Osteocyte (in vitro differentiated cells): ENCODE measurements at regions not wholly inside any gene's neighbourhood (a gene's known extent, or its start where the extent isn't known, plus 50 kb on each side); places are given as distances from the start of the nearest gene placed in this dataset.

ENCODE experiments used
- DNase-seq: peaks from one replicate; pipeline ENCODE4 v3.0.0; 2021; ENCODE audit warnings: mixed read lengths; ENCODE audit not compliant: unreplicated experiment; ENCODE audit errors: extremely low spot score
- H3K27ac Mint-ChIP-seq: one replicate; pipeline ENCODE4 v1.8.0; 2021; ENCODE audit warnings: mild to moderate bottlenecking, mixed read lengths; ENCODE audit not compliant: unreplicated experiment
- H3K27me3 Mint-ChIP-seq: one replicate; pipeline ENCODE4 v1.8.0; 2021; ENCODE audit warnings: mixed read lengths; ENCODE audit not compliant: unreplicated experiment
- H3K36me3 Mint-ChIP-seq: one replicate; pipeline ENCODE4 v1.8.0; 2021; ENCODE audit warnings: mixed read lengths; ENCODE audit not compliant: unreplicated experiment
- H3K4me1 Mint-ChIP-seq: one replicate; pipeline ENCODE4 v1.8.0; 2021; ENCODE audit warnings: mixed read lengths; ENCODE audit not compliant: unreplicated experiment
- H3K4me3 Mint-ChIP-seq: one replicate; pipeline ENCODE4 v1.8.0; 2021; ENCODE audit warnings: mild to moderate bottlenecking, moderate library complexity, mixed read lengths; ENCODE audit not compliant: unreplicated experiment
- H3K9me3 Mint-ChIP-seq: one replicate; pipeline ENCODE4 v1.8.0; 2021; ENCODE audit warnings: mixed read lengths; ENCODE audit not compliant: unreplicated experiment
- CTCF ChIP-seq: fragments of 200-600 bp; sonication (generic); IDR thresholded peaks from 2 replicates; pipeline ENCODE4 v1.5.0; 2021; ENCODE audit warnings: antibody characterized with exemption, mild to moderate bottlenecking, moderate library complexity

- Mint-ChIP-seq H3K27ac (no peak overlapping the region), H3K4me1 (peaks cover 23% of the 10 kb centered on the region), H3K36me3 (no peaks in the 10 kb centered on the region), H3K9me3 (no peaks in the 10 kb centered on the region), H3K4me3 (no peak overlapping the region), H3K27me3 (no peaks in the 10 kb centered on the region)
- TF ChIP-seq CTCF, result no peak
- no peak for DNase-seq
Measured at GRCh38 chr17:13302419-13302818, 284.6 kb upstream of the ELAC2 start.

GRCh38 chr17:13297183-13297582, 279.4 kb upstream of the ELAC2 start:
- TF ChIP-seq CTCF, result no peak
- Mint-ChIP-seq H3K36me3 (no peaks in the 10 kb centered on the region), H3K4me3 (no peak overlapping the region)

DNA sequence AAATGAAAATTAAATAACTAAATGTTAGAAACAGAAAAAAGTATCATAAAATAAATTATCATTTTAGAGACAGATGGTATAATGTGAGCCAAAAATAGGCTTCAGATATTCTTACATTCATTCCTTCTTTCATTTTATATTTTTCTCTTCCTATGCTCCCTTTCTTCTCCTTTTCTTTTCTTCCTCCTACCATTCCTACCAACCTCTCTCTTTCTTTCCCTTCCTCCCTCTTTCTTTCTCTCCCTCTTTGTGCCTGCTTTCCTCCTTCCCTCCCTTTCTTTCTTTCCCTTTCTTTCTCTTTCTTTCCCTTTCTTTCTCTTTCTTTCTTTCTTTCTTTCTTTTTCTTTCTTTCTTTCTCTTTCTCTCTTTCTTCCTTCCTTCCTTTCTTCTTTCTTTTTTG, 275.6 kb upstream of the ELAC2 start:
- Mint-ChIP-seq H3K9me3 (no peaks in the 10 kb centered on the region), H3K4me1 (peaks cover 14% of the 10 kb centered on the region), H3K27me3 (peaks cover 5% of the 10 kb centered on the region), H3K4me3 (no peak overlapping the region), H3K36me3 (no peaks in the 10 kb centered on the region), H3K27ac (no peak overlapping the region)
- no peak for TF ChIP-seq CTCF
- DNase-seq, result no peak

More at GRCh38 chr17:13297183-13297582, 279.4 kb upstream of the ELAC2 start:
- no peak for DNase-seq
- Mint-ChIP-seq H3K9me3 (no peaks in the 10 kb centered on the region), H3K27ac (peak overlapping the region; percentile 15), H3K4me1 (peaks cover 14% of the 10 kb centered on the region), H3K27me3 (peaks cover 3% of the 10 kb centered on the region)

- no peak overlapping the region for H3K4me3 Mint-ChIP-seq
- no peak overlapping the region for H3K27ac Mint-ChIP-seq
- H3K9me3 Mint-ChIP-seq, result no peaks in the 10 kb centered on the region
- peaks cover 5% of the 10 kb centered on the region for H3K27me3 Mint-ChIP-seq
- DNase-seq, result no peak
- TF ChIP-seq CTCF, result no peak
- peaks cover 7% of the 10 kb centered on the region for H3K4me1 Mint-ChIP-seq
- no peaks in the 10 kb centered on the region for H3K36me3 Mint-ChIP-seq
Measured at GRCh38 chr17:13292291-13292690, 274.5 kb upstream of the ELAC2 start.

DNA sequence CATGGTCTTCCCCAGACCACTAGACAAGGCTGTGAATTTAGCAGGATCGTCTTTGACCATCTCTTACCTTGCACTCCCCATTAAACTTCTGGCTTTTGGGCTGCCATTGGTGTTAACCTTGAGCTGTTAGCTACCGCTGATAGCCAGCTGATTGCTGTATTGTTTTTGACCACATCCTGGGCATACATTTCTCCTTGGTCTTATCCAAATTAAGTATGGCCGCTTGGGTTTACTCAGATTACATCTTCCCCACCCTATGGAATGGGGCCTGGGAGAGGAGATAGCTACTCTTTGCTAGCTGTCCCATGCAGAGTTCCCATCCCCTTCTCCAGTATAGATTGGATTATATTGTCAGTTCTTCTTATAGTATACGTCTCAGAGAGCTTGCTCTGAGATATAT, 270.4 kb upstream of the ELAC2 start:
- TF ChIP-seq CTCF, result no peak
- Mint-ChIP-seq H3K4me3 (no peak overlapping the region), H3K36me3 (no peaks in the 10 kb centered on the region), H3K4me1 (no peaks in the 10 kb centered on the region), H3K9me3 (no peaks in the 10 kb centered on the region), H3K27me3 (peaks cover 2% of the 10 kb centered on the region), H3K27ac (no peak overlapping the region)
- DNase-seq, result no peak
